Esophagus muscularis mucosa (tissue), 3 donors: ENCODE measurements at regions not wholly inside any gene's neighbourhood (a gene's known extent, or its start where the extent isn't known, plus 50 kb on each side); places are given as distances from the start of the nearest gene placed in this dataset.

Experiments
- POLR2A ChIP-seq: fragments of 450-650 bp; IDR thresholded peaks from one replicate; pipeline ENCODE4 v1.6.1; 2017; ENCODE audit warnings: antibody characterized with exemption, moderate library complexity, mild to moderate bottlenecking, low read depth
- TF ChIP-seq, protein P1 (sequence below), 3 experiments: fragments of 200-600 bp in 2 of 3; fragments of 450-650 bp in 1 of 3; sonication (generic) in 2 of 3; IDR thresholded peaks; one replicate each; pipeline ENCODE4 v1.5.1; 2017 to 2019; ENCODE audit warnings: antibody characterized with exemption in 3 of 3, mild to moderate bottlenecking in 2 of 3, moderate library complexity in 1 of 3

DNA sequence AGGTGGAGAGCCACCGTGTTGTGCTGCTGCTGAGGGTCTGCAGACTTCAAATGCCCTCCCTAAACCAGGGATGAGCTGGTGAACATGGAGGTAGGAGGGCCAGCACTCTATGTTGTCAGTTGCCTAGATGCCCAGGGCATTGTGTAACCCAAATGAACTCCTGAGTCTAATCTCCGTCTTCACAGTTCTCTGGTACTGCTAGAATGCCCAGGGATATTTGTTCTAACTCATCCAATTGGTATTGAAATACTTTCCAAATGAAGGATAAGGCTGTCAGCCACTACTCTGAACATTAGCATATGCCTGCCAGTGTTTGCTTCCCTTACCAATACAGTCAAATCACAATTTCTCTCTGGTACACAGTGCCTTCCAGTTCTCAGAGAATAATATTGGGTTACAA lies 492.6 kb downstream of the SLC4A3 start:
- TF ChIP-seq, protein P1, sequence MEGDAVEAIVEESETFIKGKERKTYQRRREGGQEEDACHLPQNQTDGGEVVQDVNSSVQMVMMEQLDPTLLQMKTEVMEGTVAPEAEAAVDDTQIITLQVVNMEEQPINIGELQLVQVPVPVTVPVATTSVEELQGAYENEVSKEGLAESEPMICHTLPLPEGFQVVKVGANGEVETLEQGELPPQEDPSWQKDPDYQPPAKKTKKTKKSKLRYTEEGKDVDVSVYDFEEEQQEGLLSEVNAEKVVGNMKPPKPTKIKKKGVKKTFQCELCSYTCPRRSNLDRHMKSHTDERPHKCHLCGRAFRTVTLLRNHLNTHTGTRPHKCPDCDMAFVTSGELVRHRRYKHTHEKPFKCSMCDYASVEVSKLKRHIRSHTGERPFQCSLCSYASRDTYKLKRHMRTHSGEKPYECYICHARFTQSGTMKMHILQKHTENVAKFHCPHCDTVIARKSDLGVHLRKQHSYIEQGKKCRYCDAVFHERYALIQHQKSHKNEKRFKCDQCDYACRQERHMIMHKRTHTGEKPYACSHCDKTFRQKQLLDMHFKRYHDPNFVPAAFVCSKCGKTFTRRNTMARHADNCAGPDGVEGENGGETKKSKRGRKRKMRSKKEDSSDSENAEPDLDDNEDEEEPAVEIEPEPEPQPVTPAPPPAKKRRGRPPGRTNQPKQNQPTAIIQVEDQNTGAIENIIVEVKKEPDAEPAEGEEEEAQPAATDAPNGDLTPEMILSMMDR (IDR thresholded peaks at IDR 0.05), result no peak
- no peak for TF ChIP-seq POLR2A
